ENCODE measurements at regions not wholly inside any gene's neighbourhood (a gene's known extent, or its start where the extent isn't known, plus 50 kb on each side); places are given as distances from the start of the nearest gene placed in this dataset.

GRCh38 chr10:3415878-3416605 is 243.5 kb upstream of the PITRM1 start:
- H3K9me3 ChIP-seq: no peaks in the 10 kb centered on the region
- H3K27me3 ChIP-seq: no peaks in the 10 kb centered on the region
- H3K4me1 ChIP-seq: no peaks in the 10 kb centered on the region
- H3K4me3 ChIP-seq: no peak overlapping the region
- TF ChIP-seq POLR2AphosphoS5 (IDR thresholded peaks at IDR 0.05) (no peak), EP300 (IDR thresholded peaks at IDR 0.05) (no peak), CTCF (IDR thresholded peaks at IDR 0.05) (no peak), POLR2A (IDR thresholded peaks at IDR 0.05) (no peak)
- H3K36me3 ChIP-seq: no peaks in the 10 kb centered on the region
- no peak overlapping the region for H3K27ac ChIP-seq
- 86% methylated on average over 17 of the region's 17 CpGs for WGBS
- peak in 1 of 2 donors; percentile 49 for DNase-seq (ENCODE audit: low spot score in 2 of 2)

- no peaks in the 10 kb centered on the region for H3K4me1 ChIP-seq
- H3K27me3 ChIP-seq: no peaks in the 10 kb centered on the region
- 90% methylated on average over 14 of the region's 21 CpGs for WGBS
- TF ChIP-seq POLR2A (IDR thresholded peaks at IDR 0.05) (no peak), CTCF (IDR thresholded peaks at IDR 0.05) (no peak), POLR2AphosphoS5 (IDR thresholded peaks at IDR 0.05) (no peak), EP300 (IDR thresholded peaks at IDR 0.05) (no peak)
- H3K9me3 ChIP-seq: no peaks in the 10 kb centered on the region
- no peak overlapping the region for H3K4me3 ChIP-seq
- no peaks in the 10 kb centered on the region for H3K36me3 ChIP-seq
- peak; percentile 50 to 75 for DNase-seq (ENCODE audit: low spot score in 2 of 2)
- no peak overlapping the region for H3K27ac ChIP-seq
Observed at GRCh38 chr10:3415038-3415736, 242.6 kb upstream of the PITRM1 start.

GRCh38 chr10:3414667-3415023 is 242.1 kb upstream of the PITRM1 start:
- DNase-seq (ENCODE audit: low spot score in 2 of 2): no peak
- no peaks in the 10 kb centered on the region for H3K9me3 ChIP-seq
- 83% methylated on average over 10 of the region's 10 CpGs for WGBS
- H3K27me3 ChIP-seq: no peaks in the 10 kb centered on the region
- no peak overlapping the region for H3K4me3 ChIP-seq
- no peak for TF ChIP-seq POLR2A (IDR thresholded peaks at IDR 0.05)
- TF ChIP-seq CTCF (IDR thresholded peaks at IDR 0.05): no peak
- no peak for TF ChIP-seq EP300 (IDR thresholded peaks at IDR 0.05)
- TF ChIP-seq POLR2AphosphoS5 (IDR thresholded peaks at IDR 0.05): no peak
- no peaks in the 10 kb centered on the region for H3K4me1 ChIP-seq
- no peak overlapping the region for H3K27ac ChIP-seq
- H3K36me3 ChIP-seq: no peaks in the 10 kb centered on the region

GRCh38 chr10:3413937-3414666 is 241.5 kb upstream of the PITRM1 start:
- no peak overlapping the region for H3K4me3 ChIP-seq
- H3K27ac ChIP-seq: no peak overlapping the region
- no peak for TF ChIP-seq POLR2A (IDR thresholded peaks at IDR 0.05)
- no peaks in the 10 kb centered on the region for H3K36me3 ChIP-seq
- no peaks in the 10 kb centered on the region for H3K27me3 ChIP-seq
- DNase-seq (ENCODE audit: low spot score in 2 of 2): peak in 1 of 2 donors; percentile 40
- 95% methylated on average over 22 of the region's 23 CpGs for WGBS
- H3K4me1 ChIP-seq: no peaks in the 10 kb centered on the region
- H3K9me3 ChIP-seq: no peaks in the 10 kb centered on the region

GRCh38 chr10:3412646-3413045 is 240.1 kb upstream of the PITRM1 start:
- H3K36me3 ChIP-seq: no peaks in the 10 kb centered on the region
- H3K4me1 ChIP-seq: no peaks in the 10 kb centered on the region
- no peak overlapping the region for H3K27ac ChIP-seq
- TF ChIP-seq POLR2A (IDR thresholded peaks at IDR 0.05) (no peak), CTCF (IDR thresholded peaks at IDR 0.05) (no peak), EP300 (IDR thresholded peaks at IDR 0.05) (no peak), POLR2AphosphoS5 (IDR thresholded peaks at IDR 0.05) (no peak)
- peak in 1 of 2 donors; percentile 39 for DNase-seq (ENCODE audit: low spot score in 2 of 2)
- WGBS: 91% methylated on average over 16 of the region's 16 CpGs
- H3K9me3 ChIP-seq: no peaks in the 10 kb centered on the region
- no peaks in the 10 kb centered on the region for H3K27me3 ChIP-seq
- no peak overlapping the region for H3K4me3 ChIP-seq

Data from suprapubic skin (tissue), 4 donors.